ENCODE measurements at regions not wholly inside any gene's neighbourhood (a gene's known extent, or its start where the extent isn't known, plus 50 kb on each side); places are given as distances from the start of the nearest gene placed in this dataset.
"Not testable (repeated sequence)": the region's sequence is repeated elsewhere in the genome, so short reads cannot be mapped to it uniquely, and the experiment has no call there.

DNA sequence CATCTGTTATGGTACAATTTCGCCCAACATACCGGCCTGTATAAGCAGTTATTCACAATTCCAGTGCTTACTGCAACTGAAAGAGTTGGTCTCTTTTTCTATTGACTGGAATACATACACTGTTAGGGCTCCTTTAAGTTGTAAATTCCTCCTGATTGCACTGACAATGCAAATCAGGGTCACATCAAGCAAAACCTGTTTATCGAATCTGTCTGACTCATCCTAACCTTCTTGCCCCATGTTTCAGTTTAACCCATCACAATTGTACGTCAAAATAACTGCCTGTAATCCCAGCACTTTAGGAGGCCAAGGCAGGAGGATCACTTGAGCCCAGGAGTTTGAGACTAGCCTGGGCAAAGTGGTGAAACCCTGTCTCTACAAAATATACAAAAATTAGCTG, 105.8 kb upstream of the NBPF11 start:
- H3K4me2 ChIP-seq (ENCODE audit: low read length, poor library complexity, severe bottlenecking); H3K79me1 ChIP-seq (replicated peaks; ENCODE audit: low read length, poor library complexity, severe bottlenecking); H4K91ac ChIP-seq (ENCODE audit: low read length); H3K9ac ChIP-seq (ENCODE audit: low read length); H3K23ac ChIP-seq (ENCODE audit: low read length in 2 of 2); H4K8ac ChIP-seq (ENCODE audit: low read length); H2AFZ ChIP-seq (ENCODE audit: low read depth, low read length); H2AK5ac ChIP-seq (ENCODE audit: low read length, severe bottlenecking); DNase-seq; H3K36me3 ChIP-seq (ENCODE audit: control insufficient read depth in 1 of 2, insufficient read depth in 2 of 2, low read depth in 1 of 2, low read length in 2 of 2); H3K9me3 ChIP-seq (ENCODE audit: control insufficient read depth, low read length); H3K4me3 ChIP-seq (ENCODE audit: insufficient read depth in 1 of 2, low read depth in 1 of 2, low read length in 2 of 2); H3K4me1 ChIP-seq (ENCODE audit: control insufficient read depth, insufficient read depth, low read depth, low read length); H3K18ac ChIP-seq (ENCODE audit: low read depth in 1 of 2, low read length in 2 of 2); H3K27ac ChIP-seq (ENCODE audit: low read length, poor library complexity, severe bottlenecking); H3K14ac ChIP-seq (ENCODE audit: low read length in 2 of 2); H2BK15ac ChIP-seq (ENCODE audit: low read depth, poor library complexity, severe bottlenecking); H2BK120ac ChIP-seq (ENCODE audit: low read depth, low read length); H3K4ac ChIP-seq (ENCODE audit: low read depth in 1 of 2, low read length in 2 of 2); H2BK5ac ChIP-seq (ENCODE audit: low read depth, low read length, poor library complexity, severe bottlenecking); H2BK12ac ChIP-seq (ENCODE audit: low read length in 2 of 2): not testable (repeated sequence)
- WGBS = 79% methylated on average over 4 of the region's 4 CpGs
- peaks cover 0 to 14% of the 10 kb centered on the region in 2 experiments for H3K27me3 ChIP-seq (ENCODE audit: control insufficient read depth in 1 of 2, insufficient read depth in 1 of 2, low read length in 2 of 2)

DNA sequence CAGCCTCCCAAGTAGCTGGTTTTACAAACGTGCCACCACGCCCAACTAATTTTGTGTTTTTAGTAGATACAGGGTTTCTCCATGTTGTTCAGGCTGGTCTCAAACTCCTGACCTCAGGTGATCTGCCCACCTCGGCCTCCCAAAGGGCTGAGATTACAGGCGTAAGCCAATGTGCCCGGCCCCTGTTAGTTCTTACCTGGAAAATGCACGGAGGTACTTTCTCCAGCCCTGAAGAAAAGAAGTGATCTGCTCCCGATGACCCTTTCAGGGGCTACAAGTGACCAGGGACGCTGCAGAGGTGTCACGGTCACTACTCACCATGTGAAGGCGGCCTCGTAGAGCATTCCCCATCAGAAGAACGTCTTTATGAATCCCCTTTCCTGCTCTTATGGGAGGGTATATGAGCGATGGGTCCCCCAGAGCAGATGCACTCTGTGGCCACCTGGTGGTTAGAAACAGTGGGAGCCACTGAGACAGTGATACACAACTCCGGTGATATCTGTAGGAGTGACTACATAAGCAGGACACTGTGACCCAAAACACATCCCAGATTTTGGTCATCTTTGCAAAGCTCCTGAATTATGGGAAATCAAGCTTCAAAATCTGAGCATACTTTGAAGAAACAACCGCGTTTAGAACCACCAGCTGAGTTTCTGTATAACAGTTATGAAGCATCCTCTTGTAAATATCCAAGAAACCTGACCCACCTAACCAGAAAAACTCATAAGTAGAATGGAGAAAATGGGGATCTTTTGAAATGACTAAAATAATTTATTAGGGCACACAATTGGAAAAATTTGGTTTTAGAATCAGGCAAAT, 102.7 kb upstream of the NBPF11 start:
- H3K27ac ChIP-seq (ENCODE audit: low read length, poor library complexity, severe bottlenecking); H2BK120ac ChIP-seq (ENCODE audit: low read depth, low read length); H2BK5ac ChIP-seq (ENCODE audit: low read depth, low read length, poor library complexity, severe bottlenecking); H4K8ac ChIP-seq (ENCODE audit: low read length); H3K36me3 ChIP-seq (ENCODE audit: control insufficient read depth in 1 of 2, insufficient read depth in 2 of 2, low read depth in 1 of 2, low read length in 2 of 2); H2BK12ac ChIP-seq (ENCODE audit: low read length in 2 of 2); H3K4me2 ChIP-seq (ENCODE audit: low read length, poor library complexity, severe bottlenecking); H3K27me3 ChIP-seq (ENCODE audit: control insufficient read depth in 1 of 2, insufficient read depth in 1 of 2, low read length in 2 of 2); H3K4me1 ChIP-seq (ENCODE audit: control insufficient read depth, insufficient read depth, low read depth, low read length); H3K4ac ChIP-seq (ENCODE audit: low read depth in 1 of 2, low read length in 2 of 2); H2BK15ac ChIP-seq (ENCODE audit: low read depth, poor library complexity, severe bottlenecking); H3K23ac ChIP-seq (ENCODE audit: low read length in 2 of 2); H2AK5ac ChIP-seq (ENCODE audit: low read length, severe bottlenecking); H3K14ac ChIP-seq (ENCODE audit: low read length in 2 of 2); H4K91ac ChIP-seq (ENCODE audit: low read length); H3K9ac ChIP-seq (ENCODE audit: low read length); H2AFZ ChIP-seq (ENCODE audit: low read depth, low read length); DNase-seq; H3K79me1 ChIP-seq (replicated peaks; ENCODE audit: low read length, poor library complexity, severe bottlenecking); H3K4me3 ChIP-seq (ENCODE audit: insufficient read depth in 1 of 2, low read depth in 1 of 2, low read length in 2 of 2); H3K9me3 ChIP-seq (ENCODE audit: control insufficient read depth, low read length); H3K18ac ChIP-seq (ENCODE audit: low read depth in 1 of 2, low read length in 2 of 2): not testable (repeated sequence)
- 57% methylated on average over 11 of the region's 16 CpGs for WGBS

DNA sequence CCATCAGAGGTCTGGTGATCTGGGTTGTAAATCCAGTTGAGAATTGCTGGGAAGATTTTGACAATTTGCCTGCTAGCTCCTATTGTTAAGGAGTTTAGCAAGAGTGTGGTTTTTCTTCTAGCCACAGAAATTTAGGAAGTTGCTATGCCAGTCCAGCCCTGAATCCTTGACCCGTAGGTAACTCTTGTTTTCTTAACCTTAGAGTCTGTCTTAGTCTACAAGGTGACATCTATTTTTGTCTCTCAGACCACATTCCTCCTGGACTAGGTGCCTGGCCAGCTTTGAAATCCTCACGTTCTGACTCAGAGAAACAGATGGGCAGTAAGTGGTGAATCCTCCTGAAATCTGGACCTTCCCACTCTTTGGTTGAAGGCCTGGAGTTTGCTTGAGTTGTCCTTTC, 101.7 kb upstream of the NBPF11 start:
- not testable (repeated sequence) for H4K91ac ChIP-seq (ENCODE audit: low read length); H3K4me3 ChIP-seq (ENCODE audit: insufficient read depth in 1 of 2, low read depth in 1 of 2, low read length in 2 of 2); H3K79me1 ChIP-seq (replicated peaks; ENCODE audit: low read length, poor library complexity, severe bottlenecking); H3K36me3 ChIP-seq (ENCODE audit: control insufficient read depth in 1 of 2, insufficient read depth in 2 of 2, low read depth in 1 of 2, low read length in 2 of 2); DNase-seq; H2BK120ac ChIP-seq (ENCODE audit: low read depth, low read length); H3K27me3 ChIP-seq (ENCODE audit: control insufficient read depth in 1 of 2, insufficient read depth in 1 of 2, low read length in 2 of 2); H2AFZ ChIP-seq (ENCODE audit: low read depth, low read length); H3K23ac ChIP-seq (ENCODE audit: low read length in 2 of 2); H3K9ac ChIP-seq (ENCODE audit: low read length); H3K14ac ChIP-seq (ENCODE audit: low read length in 2 of 2); H4K8ac ChIP-seq (ENCODE audit: low read length); H3K9me3 ChIP-seq (ENCODE audit: control insufficient read depth, low read length); H3K4ac ChIP-seq (ENCODE audit: low read depth in 1 of 2, low read length in 2 of 2); H2BK5ac ChIP-seq (ENCODE audit: low read depth, low read length, poor library complexity, severe bottlenecking); H2BK15ac ChIP-seq (ENCODE audit: low read depth, poor library complexity, severe bottlenecking); H3K4me1 ChIP-seq (ENCODE audit: control insufficient read depth, insufficient read depth, low read depth, low read length); H3K4me2 ChIP-seq (ENCODE audit: low read length, poor library complexity, severe bottlenecking); H2BK12ac ChIP-seq (ENCODE audit: low read length in 2 of 2); H2AK5ac ChIP-seq (ENCODE audit: low read length, severe bottlenecking); H3K27ac ChIP-seq (ENCODE audit: low read length, poor library complexity, severe bottlenecking); H3K18ac ChIP-seq (ENCODE audit: low read depth in 1 of 2, low read length in 2 of 2)
- WGBS = no CpG with 5 or more reads among the region's 2 CpGs

DNA sequence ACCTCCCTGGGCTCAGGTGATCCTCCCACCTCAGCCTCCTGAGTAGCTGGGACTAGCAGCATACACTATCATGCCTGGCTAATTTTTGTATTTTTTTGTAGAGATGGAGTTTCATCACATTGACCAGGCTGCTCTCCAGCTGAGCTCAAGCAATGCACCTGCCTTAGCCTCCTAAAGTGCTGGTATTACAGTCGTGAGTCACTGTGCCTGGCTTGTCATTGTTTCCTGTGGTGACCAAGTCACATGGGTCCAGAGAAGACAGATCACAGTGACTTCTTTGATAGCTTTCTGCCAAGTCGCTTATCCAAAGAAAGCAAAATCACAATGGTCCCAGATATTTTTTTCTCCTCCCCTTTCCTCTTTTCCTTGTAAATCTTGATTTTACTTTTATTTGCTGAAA, 96.7 kb upstream of the NBPF11 start:
- not testable (repeated sequence) for H3K4me2 ChIP-seq (ENCODE audit: low read length, poor library complexity, severe bottlenecking); H2BK15ac ChIP-seq (ENCODE audit: low read depth, poor library complexity, severe bottlenecking); H3K79me1 ChIP-seq (replicated peaks; ENCODE audit: low read length, poor library complexity, severe bottlenecking); H2BK120ac ChIP-seq (ENCODE audit: low read depth, low read length); DNase-seq; H3K27me3 ChIP-seq (ENCODE audit: control insufficient read depth in 1 of 2, insufficient read depth in 1 of 2, low read length in 2 of 2); H3K4me1 ChIP-seq (ENCODE audit: control insufficient read depth, insufficient read depth, low read depth, low read length); H2AK5ac ChIP-seq (ENCODE audit: low read length, severe bottlenecking); H2BK12ac ChIP-seq (ENCODE audit: low read length in 2 of 2); H3K14ac ChIP-seq (ENCODE audit: low read length in 2 of 2); H4K8ac ChIP-seq (ENCODE audit: low read length); H4K91ac ChIP-seq (ENCODE audit: low read length); H2BK5ac ChIP-seq (ENCODE audit: low read depth, low read length, poor library complexity, severe bottlenecking); H3K27ac ChIP-seq (ENCODE audit: low read length, poor library complexity, severe bottlenecking); H3K9ac ChIP-seq (ENCODE audit: low read length); H2AFZ ChIP-seq (ENCODE audit: low read depth, low read length); H3K4ac ChIP-seq (ENCODE audit: low read depth in 1 of 2, low read length in 2 of 2); H3K9me3 ChIP-seq (ENCODE audit: control insufficient read depth, low read length); H3K23ac ChIP-seq (ENCODE audit: low read length in 2 of 2); H3K4me3 ChIP-seq (ENCODE audit: insufficient read depth in 1 of 2, low read depth in 1 of 2, low read length in 2 of 2); H3K36me3 ChIP-seq (ENCODE audit: control insufficient read depth in 1 of 2, insufficient read depth in 2 of 2, low read depth in 1 of 2, low read length in 2 of 2); H3K18ac ChIP-seq (ENCODE audit: low read depth in 1 of 2, low read length in 2 of 2)
- WGBS = no CpG with 5 or more reads among the region's 2 CpGs

All from mesenchymal stem cell (in vitro differentiated cells and primary cell).